Ascending aorta (tissue), 2 donors: ENCODE measurements at regions not wholly inside any gene's neighbourhood (a gene's known extent, or its start where the extent isn't known, plus 50 kb on each side); places are given as distances from the start of the nearest gene placed in this dataset.

Experiments used
- DNase-seq, 2 donors: peaks; one replicate each; pipeline ENCODE4 v3.0.0-alpha.2; 2019; ENCODE audit warnings: low spot score in 2 of 2
- H3K27ac ChIP-seq, 2 donors: fragments of 200-600 bp; sonication (generic); one replicate each; pipeline ENCODE4 v1.5.1; 2016 to 2017; ENCODE audit warnings: mild to moderate bottlenecking in 1 of 2
- H3K27me3 ChIP-seq: fragments of 200-600 bp; sonication (generic); one replicate; pipeline ENCODE4 v1.5.1; 2017
- H3K36me3 ChIP-seq, 2 donors: fragments of 200-600 bp; sonication (generic); one replicate each; pipeline ENCODE4 v1.5.1; 2016
- H3K4me1 ChIP-seq, 2 donors: fragments of 200-600 bp; sonication (generic); one replicate each; pipeline ENCODE4 v1.5.1; 2016 to 2017; ENCODE audit warnings: mild to moderate bottlenecking in 1 of 2
- H3K4me3 ChIP-seq, 2 donors: fragments of 200-600 bp; sonication (generic); one replicate each; pipeline ENCODE4 v1.5.1; 2016 to 2017; ENCODE audit warnings: mild to moderate bottlenecking in 1 of 2
- H3K9me3 ChIP-seq, 2 donors: fragments of 200-600 bp; sonication (generic); one replicate each; pipeline ENCODE4 v1.5.1; 2016
- CTCF ChIP-seq, 3 experiments: fragments of 200-600 bp in 2 of 3; fragments of 450-650 bp in 1 of 3; sonication (generic) in 2 of 3; IDR thresholded peaks; one replicate each; pipeline ENCODE4 v1.5.1; 2016 to 2019; ENCODE audit warnings: antibody characterized with exemption in 3 of 3, mild to moderate bottlenecking in 1 of 3, moderate library complexity in 1 of 3
- intact Hi-C: fragments of 100-400 bp; cut with DNase I; formaldehyde crosslinking; loops from one replicate; pipeline ENCODE4 v1.15.1; 2023

GRCh38 chr17:63095459-63095858 is 129.4 kb downstream of the TANC2 start:
- Histone ChIP-seq H3K4me3 (no peak overlapping the region), H3K4me1 (no peaks in the 10 kb centered on the region), H3K36me3 (no peaks in the 10 kb centered on the region), H3K9me3 (no peaks in the 10 kb centered on the region), H3K27ac (no peak overlapping the region), H3K27me3 (no peaks in the 10 kb centered on the region)
- DNase-seq: no peak
- TF ChIP-seq CTCF (IDR thresholded peaks at IDR 0.05): no peak
- intact Hi-C loops: no loop called here

- no peaks in the 10 kb centered on the region for H3K36me3 ChIP-seq
- TF ChIP-seq CTCF (IDR thresholded peaks at IDR 0.05): no peak
- no peak overlapping the region for H3K27ac ChIP-seq
- intact Hi-C loops: no loop called here
- no peak overlapping the region for H3K4me3 ChIP-seq
- no peaks in the 10 kb centered on the region for H3K9me3 ChIP-seq
- DNase-seq: no peak
- H3K27me3 ChIP-seq: no peaks in the 10 kb centered on the region
- H3K4me1 ChIP-seq: no peaks in the 10 kb centered on the region
Observed at GRCh38 chr17:63095879-63096278, 129.8 kb downstream of the TANC2 start.

GRCh38 chr17:63096426-63096825 is 130.4 kb downstream of the TANC2 start:
- Histone ChIP-seq H3K4me3 (no peak overlapping the region), H3K4me1 (no peaks in the 10 kb centered on the region), H3K9me3 (no peaks in the 10 kb centered on the region), H3K27ac (no peak overlapping the region), H3K27me3 (no peaks in the 10 kb centered on the region), H3K36me3 (no peaks in the 10 kb centered on the region)
- intact Hi-C loops: no loop called here
- no peak for DNase-seq
- TF ChIP-seq CTCF (IDR thresholded peaks at IDR 0.05): no peak

- DNase-seq: no peak
- Histone ChIP-seq H3K4me3 (no peak overlapping the region), H3K27me3 (no peaks in the 10 kb centered on the region), H3K36me3 (no peaks in the 10 kb centered on the region), H3K9me3 (no peaks in the 10 kb centered on the region), H3K27ac (no peak overlapping the region), H3K4me1 (no peaks in the 10 kb centered on the region)
- intact Hi-C loops: no loop called here
- TF ChIP-seq CTCF (IDR thresholded peaks at IDR 0.05): no peak
Observed at GRCh38 chr17:63099425-63099824, 133.4 kb downstream of the TANC2 start.

- no peak overlapping the region for H3K4me3 ChIP-seq
- intact Hi-C loops: no loop called here
- no peaks in the 10 kb centered on the region for H3K27me3 ChIP-seq
- H3K36me3 ChIP-seq: no peaks in the 10 kb centered on the region
- H3K9me3 ChIP-seq: no peaks in the 10 kb centered on the region
- DNase-seq: no peak
- no peak overlapping the region for H3K27ac ChIP-seq
- no peak for TF ChIP-seq CTCF (IDR thresholded peaks at IDR 0.05)
- no peaks in the 10 kb centered on the region for H3K4me1 ChIP-seq
Observed at GRCh38 chr17:63102034-63102433, 136.0 kb downstream of the TANC2 start.

- H3K27ac ChIP-seq: no peak overlapping the region
- no peak overlapping the region for H3K4me3 ChIP-seq
- no peaks in the 10 kb centered on the region for H3K36me3 ChIP-seq
- no peaks in the 10 kb centered on the region for H3K9me3 ChIP-seq
- no peaks in the 10 kb centered on the region for H3K27me3 ChIP-seq
- H3K4me1 ChIP-seq: no peaks in the 10 kb centered on the region
- intact Hi-C loops: no loop called here
- no peak for DNase-seq
- TF ChIP-seq CTCF (IDR thresholded peaks at IDR 0.05): no peak
Observed at GRCh38 chr17:63106050-63106449, 140.0 kb downstream of the TANC2 start.
